ENCODE measurements at regions not wholly inside any gene's neighbourhood (a gene's known extent, or its start where the extent isn't known, plus 50 kb on each side); places are given as distances from the start of the nearest gene placed in this dataset.

DNA sequence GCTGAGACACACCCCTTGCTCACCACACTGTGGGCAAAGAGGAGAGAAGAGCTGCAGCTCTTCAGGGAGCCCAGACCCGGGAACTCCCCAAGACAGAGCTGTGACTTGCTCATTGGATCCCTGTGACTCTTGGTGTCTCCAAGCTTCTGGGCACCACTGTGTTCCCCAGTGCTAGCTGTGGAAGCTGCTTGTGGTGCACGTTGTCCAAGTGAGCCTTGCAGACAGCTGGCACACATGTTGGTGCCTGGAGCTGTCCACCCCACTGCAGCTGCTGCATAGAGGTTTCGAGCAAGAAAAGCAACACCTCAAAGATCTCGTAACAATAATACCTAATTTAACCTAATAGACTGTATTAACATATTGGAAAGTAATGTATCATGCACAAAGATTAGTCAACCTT is 1089.3 kb downstream of the PCDH18 start:
- intact Hi-C loops (cut with DNase I), result no loop called here
- DNase-seq (ENCODE audit: low spot score) (no peak), ATAC-seq (no peak)

DNA sequence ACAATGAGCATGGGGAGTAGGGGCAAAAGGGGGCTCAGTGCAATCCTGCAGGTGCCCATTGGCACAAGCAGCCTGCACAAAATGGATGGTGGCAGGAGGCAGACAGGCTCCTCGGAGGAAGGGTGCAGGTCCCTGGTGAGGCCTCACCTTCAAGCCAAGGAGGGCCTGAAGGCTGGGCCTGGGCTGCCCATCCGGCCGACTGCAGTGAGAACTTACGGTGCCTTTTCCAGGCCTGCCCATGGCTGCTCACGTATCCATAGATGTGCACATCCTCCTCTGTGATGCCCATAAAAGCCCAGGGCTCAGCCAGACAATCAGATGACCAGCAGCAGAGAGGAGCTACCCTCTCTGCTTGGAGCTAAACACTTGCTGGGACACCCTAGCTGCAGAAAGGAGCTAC is 1089.8 kb downstream of the PCDH18 start:
- DNase-seq (ENCODE audit: low spot score) (no peak), ATAC-seq (no peak)
- intact Hi-C loops (cut with DNase I), result no loop called here

DNA sequence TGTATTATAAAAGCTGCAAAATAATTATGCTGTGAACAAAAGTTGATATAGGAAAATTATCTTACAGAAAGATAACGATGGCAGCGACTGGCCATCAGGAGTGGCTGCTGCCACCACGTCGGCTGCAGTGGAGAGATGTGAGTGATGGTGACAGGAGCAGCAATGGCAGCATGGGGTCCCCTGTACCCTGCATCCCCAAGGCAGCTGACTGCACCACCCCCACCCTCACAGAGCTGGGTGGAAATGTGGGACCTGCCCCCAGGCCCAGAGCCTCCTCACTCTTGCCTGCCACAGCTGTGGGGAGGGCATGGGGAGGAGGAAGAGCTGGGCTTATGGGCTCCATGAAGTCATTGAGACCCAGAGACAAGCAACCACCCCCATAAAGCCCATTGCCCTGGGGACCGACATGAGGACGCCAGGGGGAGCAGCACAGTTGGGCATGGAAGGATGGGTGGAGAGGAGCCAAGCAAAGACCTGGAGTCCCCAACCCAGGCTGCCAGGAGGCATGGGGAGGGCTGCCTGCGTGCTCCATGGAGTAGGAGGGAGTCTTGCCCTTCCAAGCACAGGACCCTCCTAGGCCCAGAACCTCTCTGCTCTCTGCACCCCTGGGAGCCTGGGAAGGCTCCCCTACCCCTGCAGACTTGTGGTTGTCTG is 1090.5 kb downstream of the PCDH18 start:
- intact Hi-C loops (cut with DNase I), result no loop called here
- no peak for DNase-seq (ENCODE audit: low spot score)
- no peak for ATAC-seq

DNA sequence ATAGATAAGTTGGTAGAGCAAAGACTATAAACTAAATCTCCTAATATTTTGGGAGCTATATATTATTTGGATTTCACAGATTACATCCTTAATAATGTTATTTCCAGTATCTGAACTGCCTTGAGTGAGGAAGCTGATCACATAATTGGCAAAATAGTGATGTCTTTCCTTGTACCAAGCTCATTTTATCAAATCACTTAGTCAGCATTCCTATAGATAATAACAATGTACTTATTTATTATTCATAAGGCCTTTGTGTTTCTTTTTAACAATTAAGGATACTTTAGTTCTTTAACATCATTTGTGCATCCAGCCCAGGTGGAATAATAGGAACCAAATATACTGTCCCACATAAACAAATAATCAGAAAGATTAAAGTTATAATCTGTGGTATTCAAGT is 1093.6 kb downstream of the PCDH18 start:
- DNase-seq (ENCODE audit: low spot score) (no peak), ATAC-seq (no peak)
- intact Hi-C loops (cut with DNase I), result no loop called here

DNA sequence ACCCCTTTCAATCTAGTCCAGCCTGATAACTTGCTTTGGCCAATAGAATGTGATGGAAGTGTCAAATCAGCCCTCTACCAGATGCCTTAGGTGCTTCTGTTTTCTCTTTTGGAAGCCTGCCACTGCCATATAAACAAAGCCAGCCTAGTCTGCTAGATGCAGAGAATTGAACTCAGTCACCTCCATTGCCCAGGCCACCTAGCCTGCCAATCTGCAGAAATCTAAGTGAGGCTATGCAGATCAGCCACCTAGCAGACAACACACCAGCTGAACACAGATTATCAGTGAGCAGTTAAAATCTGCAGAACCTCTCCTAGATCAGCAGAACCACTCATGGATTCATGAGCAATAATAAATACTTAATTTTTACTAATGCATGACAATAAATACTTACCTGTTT is 1108.2 kb downstream of the PCDH18 start:
- DNase-seq (ENCODE audit: low spot score), result no peak
- intact Hi-C loops (cut with DNase I), result no loop called here
- ATAC-seq, result no peak

DNA sequence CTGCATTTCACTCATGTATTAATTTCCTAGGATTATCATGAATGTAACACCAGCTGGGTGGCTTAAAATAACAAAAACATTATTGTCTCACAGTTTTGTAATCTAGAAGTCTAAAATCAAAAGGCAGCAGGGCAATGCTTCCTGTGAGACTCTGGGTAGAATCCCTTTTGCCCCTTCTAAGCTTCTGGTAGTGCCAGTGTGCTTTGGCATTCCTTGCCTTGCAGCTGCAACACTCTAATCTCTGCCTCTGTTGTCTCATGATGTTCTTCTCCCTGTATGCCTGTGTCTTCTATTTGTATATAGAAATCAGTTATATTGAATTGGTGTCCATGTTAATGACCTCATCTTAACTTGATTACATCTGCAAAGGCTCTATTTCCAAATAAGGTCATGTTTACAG is 1117.3 kb downstream of the PCDH18 start:
- intact Hi-C loops (cut with DNase I), result no loop called here
- DNase-seq (ENCODE audit: low spot score) (no peak), ATAC-seq (no peak)

DNA sequence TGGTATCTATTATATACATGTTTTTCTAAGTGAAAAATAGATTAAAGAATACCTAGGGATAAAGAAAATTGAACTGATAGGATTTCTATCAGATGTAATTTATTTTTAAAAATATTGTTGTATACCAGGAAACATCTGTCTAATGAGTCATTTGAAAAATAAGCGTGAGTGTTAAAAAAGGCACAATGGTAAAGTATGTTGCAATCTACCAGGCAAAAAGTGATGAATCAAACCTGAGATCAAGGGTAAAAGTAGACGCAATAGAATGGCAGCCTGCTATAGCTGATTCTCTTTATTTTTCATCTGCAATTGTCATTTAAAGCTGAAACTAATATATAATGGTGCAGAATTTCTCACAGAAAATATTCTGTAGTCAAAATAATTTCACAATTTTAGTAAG is 1119.6 kb downstream of the PCDH18 start:
- ATAC-seq, result no peak
- intact Hi-C loops (cut with DNase I), result no loop called here
- no peak for DNase-seq (ENCODE audit: low spot score)

DNA sequence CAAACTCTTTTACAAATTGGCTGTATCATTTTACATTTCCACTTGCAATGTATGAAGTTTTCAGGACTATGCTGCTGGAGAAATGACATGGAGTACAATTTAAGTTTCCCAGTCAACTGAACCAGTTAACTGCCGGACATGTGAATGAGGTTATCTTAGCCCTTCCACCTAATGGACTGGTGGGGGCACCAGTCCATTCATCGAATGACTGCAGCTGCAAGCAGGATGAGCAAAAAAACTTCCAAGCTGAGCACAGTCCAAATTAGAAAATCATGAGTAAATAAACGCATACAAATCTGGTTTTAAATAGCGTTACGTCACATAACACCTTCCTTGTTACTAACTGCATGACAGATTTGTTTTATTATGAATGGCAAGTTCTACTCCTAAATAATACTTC is 1131.5 kb downstream of the PCDH18 start:
- intact Hi-C loops (cut with DNase I), result no loop called here
- ATAC-seq (no peak), DNase-seq (ENCODE audit: low spot score) (no peak)

DNA sequence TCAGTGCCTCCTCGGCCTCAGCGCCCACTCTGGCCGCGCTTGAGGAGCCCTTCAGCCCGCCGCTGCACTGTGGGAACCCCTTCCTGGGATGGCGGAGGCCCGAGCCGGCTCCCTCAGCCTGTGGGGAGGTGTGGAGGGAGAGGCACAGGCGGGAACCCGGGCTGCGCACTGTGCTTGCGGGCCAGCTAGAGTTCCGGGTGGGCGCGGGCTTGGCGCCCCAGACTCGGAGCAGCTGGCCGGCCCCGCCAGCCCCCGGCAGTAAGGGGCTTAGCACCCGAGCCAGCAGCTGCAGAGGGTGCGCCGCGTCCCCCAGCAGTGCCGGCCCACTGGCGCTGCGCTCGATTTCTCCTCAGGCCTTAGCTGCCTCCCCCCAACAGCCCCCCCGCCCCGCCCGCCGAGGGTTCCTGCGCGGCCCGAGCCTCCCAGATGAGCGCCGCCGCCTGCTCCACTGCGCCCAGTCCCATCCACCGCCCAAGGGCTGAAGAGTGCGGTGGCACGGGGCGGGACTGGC is 1137.0 kb downstream of the PCDH18 start:
- ATAC-seq (no peak), DNase-seq (ENCODE audit: low spot score) (no peak)
- intact Hi-C loops (cut with DNase I), result no loop called here

DNA sequence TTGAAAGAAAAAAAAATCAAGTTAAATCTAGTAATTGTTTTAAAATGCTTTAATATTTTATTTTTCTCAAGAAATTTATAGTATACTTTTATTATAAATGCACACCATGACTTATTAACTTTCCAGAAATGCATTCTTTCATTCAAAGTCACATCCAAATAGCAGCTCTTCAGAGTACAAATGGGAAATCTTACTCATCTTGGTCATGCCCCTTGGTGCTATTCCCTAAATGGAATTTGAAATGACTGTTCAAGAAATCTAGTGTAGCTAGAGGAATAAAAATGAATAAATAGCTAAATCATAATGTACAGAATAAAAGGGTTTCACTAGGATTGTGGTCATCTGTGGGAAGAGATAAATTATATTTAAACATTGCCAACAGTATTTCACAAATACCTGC is 1139.7 kb downstream of the PCDH18 start:
- intact Hi-C loops (cut with DNase I), result no loop called here
- no peak for DNase-seq (ENCODE audit: low spot score)
- ATAC-seq, result no peak

DNA sequence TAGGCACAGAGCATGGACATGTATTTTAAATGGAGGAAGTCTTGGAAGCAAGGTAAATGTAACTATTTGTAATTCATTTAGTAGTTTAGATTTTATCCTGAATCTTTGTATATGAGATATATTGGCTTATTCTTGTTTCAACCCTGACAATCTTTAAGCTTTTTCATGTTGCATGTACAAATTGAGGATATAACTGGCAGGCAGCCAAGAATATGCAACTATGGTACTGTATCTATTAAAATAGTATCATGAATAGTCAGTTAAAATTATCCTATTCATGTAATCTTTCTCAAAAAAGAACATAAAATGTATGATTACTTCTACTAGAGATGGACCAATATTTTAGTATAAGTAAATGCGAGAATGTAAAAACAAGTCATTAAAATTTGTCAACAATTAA is 1141.5 kb downstream of the PCDH18 start:
- ATAC-seq (no peak), DNase-seq (ENCODE audit: low spot score) (no peak)
- intact Hi-C loops (cut with DNase I), result no loop called here

DNA sequence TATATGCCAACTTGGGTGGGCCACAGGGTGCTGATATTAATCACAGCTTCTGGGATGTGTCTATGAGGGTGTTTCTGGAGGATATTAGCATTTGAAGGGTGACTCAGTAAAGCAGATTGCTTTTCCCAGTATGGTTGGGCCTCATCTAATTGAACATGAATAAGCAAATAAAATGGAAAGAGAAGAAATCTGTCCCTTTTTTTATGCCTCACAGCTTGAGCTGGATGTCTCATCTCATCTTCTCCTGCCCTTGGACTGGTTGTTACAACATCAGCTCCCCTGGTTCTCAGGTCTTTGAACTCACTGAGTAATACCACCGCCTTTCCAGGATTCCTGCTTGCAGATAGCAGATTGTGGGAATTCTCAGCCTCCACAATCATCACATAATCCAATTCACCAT is 1149.2 kb downstream of the PCDH18 start:
- intact Hi-C loops (cut with DNase I), result no loop called here
- DNase-seq (ENCODE audit: low spot score) (no peak), ATAC-seq (no peak)

DNA sequence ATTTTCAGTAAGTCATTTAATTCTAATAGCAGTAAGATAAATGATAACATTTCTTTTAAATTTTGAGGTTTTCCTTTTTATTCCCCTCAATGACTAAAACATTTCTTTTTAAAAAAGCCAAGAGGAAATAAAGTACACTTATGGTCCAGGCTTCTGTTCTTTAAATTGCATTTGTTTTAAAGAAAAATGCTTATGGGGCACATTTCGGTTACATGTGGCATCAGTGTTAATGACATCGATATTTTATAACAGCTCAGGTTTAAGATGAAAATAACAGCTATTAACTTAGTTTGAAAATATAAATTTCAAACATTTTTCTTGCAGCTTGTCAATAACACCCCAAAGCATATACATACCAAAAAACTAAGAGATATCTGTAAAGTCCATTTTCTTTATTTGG is 1161.1 kb downstream of the PCDH18 start:
- no peak for DNase-seq (ENCODE audit: low spot score)
- intact Hi-C loops (cut with DNase I), result no loop called here
- no peak for ATAC-seq

DNA sequence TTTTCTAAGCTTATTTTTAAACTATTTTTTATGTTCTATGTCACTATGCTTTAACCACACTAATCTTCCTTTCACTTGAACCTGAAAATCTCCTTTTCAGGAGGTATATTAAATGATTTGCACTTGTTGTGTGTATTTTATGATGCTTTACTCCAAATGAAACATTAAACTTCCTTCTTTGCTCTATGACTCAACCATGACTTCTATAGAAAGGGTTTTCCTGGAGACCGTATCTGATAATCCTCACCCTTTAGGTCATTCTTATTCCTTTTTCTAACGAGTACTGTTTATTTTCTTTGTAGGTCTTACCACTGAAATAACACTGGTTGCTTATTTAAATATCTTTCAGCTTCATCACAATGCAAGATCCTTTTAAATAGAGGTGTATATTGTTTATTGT is 1163.2 kb downstream of the PCDH18 start:
- DNase-seq (ENCODE audit: low spot score), result no peak

DNA sequence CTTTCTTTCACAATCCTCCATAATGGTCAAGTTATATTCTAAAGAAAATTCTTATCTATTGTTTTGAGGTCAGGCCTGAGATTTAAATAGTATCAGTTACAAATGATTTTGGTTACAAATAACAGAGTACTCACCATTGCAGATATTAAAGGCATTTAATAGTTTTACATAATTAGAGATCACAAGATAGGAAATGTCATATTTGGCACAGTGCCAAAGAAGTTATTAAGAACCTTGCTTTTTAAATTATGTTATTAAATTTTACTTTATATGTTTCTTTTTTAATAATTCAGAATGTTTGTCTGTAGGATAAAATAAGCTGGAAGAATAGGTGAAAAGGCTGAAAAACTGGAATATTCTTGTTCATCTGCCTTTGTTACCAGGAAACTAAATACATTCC is 1174.7 kb downstream of the PCDH18 start:
- DNase-seq (ENCODE audit: low spot score) (no peak), ATAC-seq (no peak)
- intact Hi-C loops (cut with DNase I), result no loop called here

More for the DNA sequence above, 1163.2 kb downstream of the PCDH18 start:
- intact Hi-C loops (cut with DNase I), result no loop called here
- no peak for ATAC-seq

DNA sequence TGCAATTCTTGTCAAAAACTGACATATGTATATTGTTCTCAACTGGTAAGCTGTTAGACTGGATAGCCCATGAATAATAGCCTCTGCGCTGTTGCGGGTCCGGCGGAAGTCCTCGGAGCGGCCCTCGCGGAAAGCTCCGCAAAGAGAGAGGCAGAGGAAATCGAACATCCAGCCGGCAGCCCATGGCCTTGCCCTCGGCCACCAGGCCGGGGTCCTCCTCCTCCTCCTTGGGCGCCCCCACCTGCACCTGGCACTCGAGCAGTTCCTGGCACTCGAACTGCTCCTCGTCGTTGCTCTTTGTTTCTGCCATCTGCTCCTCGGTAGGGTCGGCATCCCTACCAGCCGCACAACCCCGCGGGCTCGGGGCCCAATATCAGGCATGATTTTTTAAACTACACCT is 1176.3 kb downstream of the PCDH18 start:
- no peak for DNase-seq (ENCODE audit: low spot score)
- intact Hi-C loops (cut with DNase I), result no loop called here
- ATAC-seq, result no peak

DNA sequence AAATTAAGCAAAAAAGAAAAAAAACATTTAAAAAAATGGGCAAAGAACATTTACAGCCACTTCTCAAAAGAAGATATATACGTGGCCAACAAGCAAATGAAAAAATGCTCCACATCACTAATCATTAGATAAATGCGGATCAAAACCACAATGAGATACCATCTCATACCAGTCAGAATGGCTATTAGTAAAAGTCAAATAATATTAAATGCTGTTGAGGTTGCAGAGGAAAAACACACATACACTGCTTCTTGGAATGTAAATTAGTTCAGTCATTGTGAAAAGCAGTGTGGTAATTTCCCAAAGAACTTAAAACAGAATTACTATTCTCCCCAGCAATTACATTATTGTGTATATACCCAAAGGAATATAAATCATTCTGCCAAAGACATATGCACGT is 1189.0 kb downstream of the PCDH18 start:
- intact Hi-C loops (cut with DNase I), result no loop called here
- DNase-seq (ENCODE audit: low spot score) (no peak), ATAC-seq (no peak)

DNA sequence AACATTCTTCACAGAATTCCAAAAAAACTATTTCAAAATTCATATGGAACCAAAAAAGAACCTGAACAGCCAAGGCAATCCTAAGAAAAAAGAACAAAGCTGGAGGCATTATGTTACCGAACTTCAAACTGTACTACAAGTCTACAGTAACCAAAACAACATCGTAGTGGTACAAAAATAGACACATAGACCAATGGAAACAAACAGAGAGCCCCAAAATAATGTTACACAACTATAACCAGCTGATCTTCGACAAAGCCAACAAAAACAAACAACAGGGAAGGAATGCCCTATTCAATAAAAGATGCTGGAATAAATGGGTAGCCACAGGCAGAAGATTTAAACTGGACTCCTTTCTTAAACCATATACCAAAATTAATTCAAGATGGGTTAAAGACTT is 1189.6 kb downstream of the PCDH18 start:
- intact Hi-C loops (cut with DNase I), result no loop called here
- ATAC-seq (no peak), DNase-seq (ENCODE audit: low spot score) (no peak)

DNA sequence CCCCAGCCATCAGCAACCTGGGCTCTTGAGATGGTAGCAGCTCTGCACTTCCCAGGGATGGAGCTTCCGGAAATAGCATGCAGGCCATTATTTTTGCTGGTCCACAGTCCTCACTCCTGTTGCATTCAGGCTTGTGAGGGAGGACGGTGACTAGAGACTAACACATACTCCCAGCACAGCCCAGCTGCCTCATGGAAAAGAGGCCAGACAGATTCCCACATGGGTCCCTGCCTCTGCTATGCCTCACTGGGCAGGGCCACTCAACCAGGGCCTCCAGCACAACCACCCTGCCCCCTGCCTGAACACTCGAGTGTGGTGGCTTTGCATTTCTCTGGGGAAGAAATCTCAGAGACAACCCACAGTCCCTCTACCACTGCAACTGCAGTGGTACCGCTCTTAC is 1195.1 kb downstream of the PCDH18 start:
- ATAC-seq, result no peak
- DNase-seq (ENCODE audit: low spot score), result no peak
- intact Hi-C loops (cut with DNase I), result no loop called here

DNA sequence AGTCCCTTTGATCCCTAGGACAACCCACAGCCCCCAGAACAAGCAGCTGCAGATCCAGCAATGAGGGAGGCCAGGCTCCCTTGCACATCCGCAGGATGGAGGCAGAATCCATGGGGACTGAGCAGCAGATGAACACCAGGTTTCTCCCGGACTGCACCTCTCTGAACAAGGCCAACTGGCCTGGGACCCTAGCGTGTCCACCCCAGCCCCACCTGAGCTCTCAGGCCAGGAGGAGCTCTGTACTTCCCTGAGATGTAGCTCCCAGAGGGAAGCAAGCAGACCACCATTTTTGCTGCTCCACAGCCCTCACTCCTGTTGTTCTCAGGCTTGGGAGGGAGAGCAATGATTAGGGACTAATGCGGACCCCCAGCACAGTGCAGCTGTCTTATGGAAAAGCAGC is 1195.8 kb downstream of the PCDH18 start:
- intact Hi-C loops (cut with DNase I), result no loop called here
- DNase-seq (ENCODE audit: low spot score), result no peak
- ATAC-seq, result peak; percentile 22

DNA sequence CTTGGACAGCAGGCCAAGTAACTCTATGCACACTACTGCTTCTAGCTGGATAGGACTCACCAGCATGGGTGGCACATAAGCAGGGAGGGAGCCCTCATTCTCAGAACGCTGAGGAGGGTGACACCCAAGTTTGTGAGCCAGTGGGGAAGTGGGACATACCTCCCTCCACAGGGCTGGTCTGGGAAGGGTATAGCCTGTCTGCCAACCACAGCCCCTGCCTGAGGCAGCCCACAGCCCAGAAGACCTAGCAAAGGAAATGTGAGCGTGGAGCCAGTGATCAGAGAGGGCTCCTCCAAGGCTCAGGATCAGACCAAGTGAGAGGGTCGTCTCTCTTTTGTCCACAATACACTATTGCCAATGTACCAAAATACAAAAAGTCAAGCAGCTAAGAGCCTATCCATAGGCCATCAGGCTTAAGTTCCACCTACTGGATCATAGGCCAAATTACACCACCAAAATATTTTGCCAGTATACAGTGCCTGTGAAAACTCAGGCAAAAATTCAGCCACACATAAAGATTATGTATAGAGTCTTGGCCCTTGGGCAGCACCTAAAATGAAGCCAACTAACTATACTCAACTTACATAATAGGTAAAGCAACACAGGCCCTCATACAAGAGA is 1203.1 kb downstream of the PCDH18 start:
- peak; percentile 30 for ATAC-seq
- DNase-seq (ENCODE audit: low spot score), result no peak
- intact Hi-C loops (cut with DNase I), result no loop called here

All from sciatic nerve (tissue), 2 donors.